ENCODE measurements at regions not wholly inside any gene's neighbourhood (a gene's known extent, or its start where the extent isn't known, plus 50 kb on each side); places are given as distances from the start of the nearest gene placed in this dataset.

- no peak for DNase-seq (ENCODE audit: low read depth, low spot score)
Measured at GRCh38 chr6:148287623-148288333, 54.9 kb upstream of the SASH1 start.

- no peak for DNase-seq (ENCODE audit: low read depth, low spot score)
Measured at GRCh38 chr6:148288541-148288940, 54.1 kb upstream of the SASH1 start.

GRCh38 chr6:148289153-148289552, 53.5 kb upstream of the SASH1 start:
- no peak for DNase-seq (ENCODE audit: low read depth, low spot score)

- DNase-seq (ENCODE audit: low read depth, low spot score), result no peak
Measured at GRCh38 chr6:148291876-148292275, 50.8 kb upstream of the SASH1 start.

All from brain pericyte (primary cell).